ENCODE measurements at regions not wholly inside any gene's neighbourhood (a gene's known extent, or its start where the extent isn't known, plus 50 kb on each side); places are given as distances from the start of the nearest gene placed in this dataset.

DNA sequence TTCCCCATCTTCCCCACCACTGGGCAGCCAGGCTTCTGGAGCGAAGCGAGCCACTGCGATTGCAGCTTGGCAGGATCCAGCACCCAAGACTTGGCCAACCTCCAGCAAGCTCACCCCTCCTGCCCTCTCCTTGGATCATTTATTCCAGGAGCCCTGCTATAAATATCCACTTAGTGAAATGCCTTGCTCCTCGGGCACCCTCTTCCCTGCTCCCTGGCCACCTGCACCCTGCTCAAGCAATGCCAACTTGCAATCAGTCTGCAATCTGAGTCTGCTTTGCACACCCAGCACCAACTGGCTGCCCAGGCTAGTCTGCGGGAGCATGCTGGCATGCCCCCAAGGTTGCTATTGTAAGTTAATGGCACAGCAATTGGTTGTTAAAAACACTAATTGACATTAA is 666.0 kb downstream of the MED13L start:
- Histone ChIP-seq H3K36me3 (ENCODE audit: control insufficient read depth in 2 of 2, insufficient read depth in 2 of 2, low read length in 1 of 2) (no peaks in the 10 kb centered on the region), H3K27ac (ENCODE audit: low read depth in 2 of 2, low read length in 1 of 2) (no peak overlapping the region), H3K27me3 (ENCODE audit: control insufficient read depth in 1 of 2, insufficient read depth in 2 of 2, low read length in 2 of 2) (no peaks in the 10 kb centered on the region), H3K4me3 (ENCODE audit: low read depth in 1 of 2, low read length in 2 of 2) (no peak overlapping the region), H3K9me3 (ENCODE audit: control insufficient read depth in 2 of 2, insufficient read depth in 1 of 2, low read depth in 1 of 2, low read length in 1 of 2) (no peaks in the 10 kb centered on the region), H3K4me1 (ENCODE audit: control insufficient read depth in 2 of 2, insufficient read depth in 2 of 2, low read length in 1 of 2) (no peaks in the 10 kb centered on the region)
- WGBS, 2 donors, result 46 to 61% methylated on average over 5 of the region's 5 CpGs

DNA sequence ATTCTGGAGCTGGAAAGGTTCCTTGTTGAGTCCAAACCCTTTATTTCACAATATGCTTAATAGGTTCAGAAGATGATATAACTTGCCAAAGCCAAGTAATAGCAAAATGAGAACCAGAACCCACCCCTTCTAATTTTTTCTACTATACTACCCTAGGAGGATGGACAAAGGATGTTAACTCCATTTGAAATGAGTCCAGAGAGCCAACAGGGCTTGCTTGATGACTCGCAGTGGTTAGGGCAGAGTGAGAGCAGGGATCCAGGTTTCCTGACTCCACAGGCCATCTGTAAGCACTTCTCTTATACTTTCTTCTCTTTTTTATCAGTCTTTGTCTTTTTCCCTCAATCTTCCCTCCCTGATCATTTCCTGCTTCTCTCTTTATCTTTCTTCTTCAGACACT is 668.1 kb downstream of the MED13L start:
- no peaks in the 10 kb centered on the region for H3K27me3 ChIP-seq (ENCODE audit: control insufficient read depth in 1 of 2, insufficient read depth in 2 of 2, low read length in 2 of 2)
- H3K4me3 ChIP-seq (ENCODE audit: low read depth in 1 of 2, low read length in 2 of 2), result no peak overlapping the region
- H3K9me3 ChIP-seq (ENCODE audit: control insufficient read depth in 2 of 2, insufficient read depth in 1 of 2, low read depth in 1 of 2, low read length in 1 of 2), result no peaks in the 10 kb centered on the region
- H3K27ac ChIP-seq (ENCODE audit: low read depth in 2 of 2, low read length in 1 of 2), result no peak overlapping the region
- WGBS, 2 donors, result 76 to 88% methylated on average over 1 of the region's 1 CpG
- H3K36me3 ChIP-seq (ENCODE audit: control insufficient read depth in 2 of 2, insufficient read depth in 2 of 2, low read length in 1 of 2), result no peaks in the 10 kb centered on the region
- no peaks in the 10 kb centered on the region for H3K4me1 ChIP-seq (ENCODE audit: control insufficient read depth in 2 of 2, insufficient read depth in 2 of 2, low read length in 1 of 2)

DNA sequence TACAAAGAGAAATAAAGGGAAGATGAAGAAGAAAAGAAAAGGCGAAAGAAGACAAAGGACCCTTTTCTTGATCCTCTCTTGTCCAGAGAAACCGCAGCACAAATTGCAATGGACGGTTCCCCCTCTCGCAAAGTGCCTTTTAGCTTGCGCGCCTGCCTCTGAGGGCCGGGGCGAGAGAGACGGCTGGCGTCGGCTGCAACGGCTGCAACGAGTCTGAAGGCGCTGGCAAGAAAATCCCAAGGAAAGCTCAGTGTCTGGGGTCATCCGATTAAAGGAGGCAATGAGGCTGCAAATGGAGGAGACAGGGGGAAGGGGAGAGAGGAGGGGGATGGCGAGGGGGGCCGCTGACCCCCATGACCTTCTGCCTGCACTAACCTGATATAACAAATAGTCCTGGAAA is 671.5 kb downstream of the MED13L start:
- no peaks in the 10 kb centered on the region for H3K27me3 ChIP-seq (ENCODE audit: control insufficient read depth in 1 of 2, insufficient read depth in 2 of 2, low read length in 2 of 2)
- WGBS, 2 donors, result 38 to 51% methylated on average over 17 of the region's 17 CpGs
- H3K36me3 ChIP-seq (ENCODE audit: control insufficient read depth in 2 of 2, insufficient read depth in 2 of 2, low read length in 1 of 2), result no peaks in the 10 kb centered on the region
- H3K4me1 ChIP-seq (ENCODE audit: control insufficient read depth in 2 of 2, insufficient read depth in 2 of 2, low read length in 1 of 2), result no peaks in the 10 kb centered on the region
- no peaks in the 10 kb centered on the region for H3K9me3 ChIP-seq (ENCODE audit: control insufficient read depth in 2 of 2, insufficient read depth in 1 of 2, low read depth in 1 of 2, low read length in 1 of 2)
- no peak overlapping the region for H3K27ac ChIP-seq (ENCODE audit: low read depth in 2 of 2, low read length in 1 of 2)
- no peak overlapping the region for H3K4me3 ChIP-seq (ENCODE audit: low read depth in 1 of 2, low read length in 2 of 2)

DNA sequence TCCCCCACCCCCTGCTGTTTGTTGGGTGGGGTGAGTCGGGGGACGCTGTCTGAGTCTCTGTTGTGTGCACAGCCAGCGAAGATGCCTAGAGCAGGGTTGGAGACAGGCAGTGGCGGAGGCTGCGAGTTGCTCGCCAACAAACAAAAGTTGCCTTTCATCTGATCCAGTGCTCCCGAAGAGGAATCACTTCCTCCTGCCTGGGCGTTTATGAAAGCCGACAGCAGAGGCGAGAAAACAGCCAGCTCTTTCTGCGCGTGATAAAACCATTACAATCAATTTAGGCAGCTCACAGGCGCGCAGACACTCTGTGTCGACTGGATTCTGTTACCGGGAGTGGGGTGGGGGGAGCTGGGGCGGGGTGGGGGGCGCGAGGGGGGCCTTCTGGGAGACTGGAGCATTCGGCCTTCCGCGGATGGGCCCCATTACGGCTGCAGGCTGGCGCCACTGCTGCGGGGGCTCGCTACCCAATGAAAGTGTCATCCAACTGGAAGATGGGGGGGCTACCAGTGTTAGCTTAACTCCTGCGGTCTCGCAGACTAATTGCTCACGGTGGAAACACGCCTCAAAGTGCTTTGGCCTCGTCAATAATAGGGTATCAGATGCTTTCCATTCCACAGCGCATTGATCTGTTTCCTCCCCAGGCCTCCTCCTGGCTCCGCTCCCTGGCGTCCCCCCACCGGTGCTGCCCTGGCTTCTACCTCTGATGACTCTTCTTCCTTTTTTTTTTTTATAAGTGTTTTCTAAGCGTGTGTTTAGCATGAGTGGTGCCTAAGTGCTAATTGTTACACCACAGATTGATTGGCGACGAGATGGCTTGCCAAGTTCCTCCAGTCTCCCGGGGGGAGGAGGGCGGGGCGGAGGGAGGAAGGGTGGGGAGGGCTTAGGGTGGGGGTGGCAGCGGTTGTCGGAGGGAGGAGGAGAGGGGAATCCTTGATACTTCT is 678.4 kb downstream of the MED13L start:
- no peak overlapping the region for H3K27ac ChIP-seq (ENCODE audit: low read depth in 2 of 2, low read length in 1 of 2)
- H3K27me3 ChIP-seq (ENCODE audit: control insufficient read depth in 1 of 2, insufficient read depth in 2 of 2, low read length in 2 of 2), result no peaks in the 10 kb centered on the region
- H3K4me1 ChIP-seq (ENCODE audit: control insufficient read depth in 2 of 2, insufficient read depth in 2 of 2, low read length in 1 of 2), result peaks cover 0 to 6% of the 10 kb centered on the region in 2 donors
- no peaks in the 10 kb centered on the region for H3K9me3 ChIP-seq (ENCODE audit: control insufficient read depth in 2 of 2, insufficient read depth in 1 of 2, low read depth in 1 of 2, low read length in 1 of 2)
- H3K4me3 ChIP-seq (ENCODE audit: low read depth in 1 of 2, low read length in 2 of 2), result peak overlapping the region in 1 of 2 donors; percentile 18
- no peaks in the 10 kb centered on the region for H3K36me3 ChIP-seq (ENCODE audit: control insufficient read depth in 2 of 2, insufficient read depth in 2 of 2, low read length in 1 of 2)
- 3 to 8% methylated on average over 35 to 43 of the region's 43 CpGs for WGBS, 2 donors

DNA sequence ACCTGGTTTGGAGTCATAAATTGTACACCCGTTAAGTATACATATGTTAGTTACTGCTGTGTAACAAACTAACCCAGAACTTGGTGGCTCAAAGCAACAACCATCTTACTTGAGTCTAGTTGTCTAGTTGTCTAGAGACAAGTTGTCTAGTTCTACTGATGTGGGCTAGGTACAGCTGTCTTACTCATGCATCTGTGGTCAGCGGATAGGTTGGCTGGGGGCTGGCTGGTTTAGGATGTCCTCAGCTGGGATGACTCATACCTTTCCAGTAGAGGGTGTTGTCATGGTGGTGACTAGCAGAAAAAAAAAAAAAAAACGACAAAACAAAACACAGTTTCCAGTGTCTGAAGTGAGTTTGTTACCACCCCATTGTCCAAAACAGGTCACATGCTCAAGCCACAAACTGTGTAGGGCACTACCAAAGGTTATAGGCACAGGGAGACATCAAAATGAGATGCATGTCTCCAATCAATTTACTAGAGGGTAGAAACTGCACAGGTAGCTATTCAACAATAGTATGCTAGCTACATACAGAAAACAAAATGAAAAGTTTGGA is 680.3 kb downstream of the MED13L start:
- Histone ChIP-seq H3K9me3 (ENCODE audit: control insufficient read depth in 2 of 2, insufficient read depth in 1 of 2, low read depth in 1 of 2, low read length in 1 of 2) (no peaks in the 10 kb centered on the region), H3K27me3 (ENCODE audit: control insufficient read depth in 1 of 2, insufficient read depth in 2 of 2, low read length in 2 of 2) (no peaks in the 10 kb centered on the region), H3K4me3 (ENCODE audit: low read depth in 1 of 2, low read length in 2 of 2) (no peak overlapping the region), H3K36me3 (ENCODE audit: control insufficient read depth in 2 of 2, insufficient read depth in 2 of 2, low read length in 1 of 2) (no peaks in the 10 kb centered on the region), H3K27ac (ENCODE audit: low read depth in 2 of 2, low read length in 1 of 2) (no peak overlapping the region), H3K4me1 (ENCODE audit: control insufficient read depth in 2 of 2, insufficient read depth in 2 of 2, low read length in 1 of 2) (peaks cover 0 to 6% of the 10 kb centered on the region in 2 donors)
- WGBS, 2 donors, result 68 to 70% methylated on average over 3 of the region's 3 CpGs

DNA sequence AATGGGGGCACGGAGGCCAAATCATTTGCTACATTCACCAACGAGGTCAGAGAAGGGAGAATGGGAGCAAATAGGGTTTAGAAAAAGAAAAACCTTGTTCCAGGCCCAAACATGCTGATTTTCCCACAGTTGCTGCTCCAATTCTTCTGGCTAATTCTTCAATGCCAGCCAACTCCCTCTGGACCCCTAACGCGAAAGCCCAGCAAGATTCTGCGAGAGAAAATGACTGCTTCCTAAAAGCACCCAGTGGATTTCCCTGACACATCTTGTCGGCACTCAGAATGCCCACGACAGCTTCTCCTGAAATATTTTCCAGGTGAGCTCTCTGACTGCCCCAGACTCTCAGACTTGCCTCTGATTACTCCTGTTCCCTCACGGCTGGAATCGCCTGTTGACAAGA is 689.4 kb downstream of the MED13L start:
- 82 to 86% methylated on average over 9 of the region's 9 CpGs for WGBS, 2 donors
- H3K4me3 ChIP-seq (ENCODE audit: low read depth in 1 of 2, low read length in 2 of 2), result no peak overlapping the region

DNA sequence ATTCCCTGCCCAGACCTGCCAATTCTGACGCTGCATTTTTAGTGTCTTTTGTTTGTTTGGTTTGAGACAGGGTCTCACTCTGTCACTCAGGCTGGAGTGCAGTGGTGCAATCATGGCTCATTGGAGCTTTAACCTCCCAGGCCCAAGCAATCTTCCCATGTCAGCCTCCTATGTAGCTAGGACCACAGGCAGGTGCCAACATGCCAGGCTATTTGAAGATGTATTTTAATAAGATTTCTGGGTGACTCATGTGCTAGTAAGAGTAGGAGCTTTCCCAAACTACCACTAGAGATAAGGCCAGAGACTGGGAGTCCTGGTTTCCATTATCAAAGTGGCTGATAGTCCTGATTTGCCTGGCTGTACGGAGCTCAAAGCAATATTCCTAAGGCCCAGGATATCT is 693.3 kb downstream of the MED13L start:
- WGBS, 2 donors, result 52 to 61% methylated on average over 2 of the region's 2 CpGs
- Histone ChIP-seq H3K9me3 (ENCODE audit: control insufficient read depth in 2 of 2, insufficient read depth in 1 of 2, low read depth in 1 of 2, low read length in 1 of 2) (no peaks in the 10 kb centered on the region), H3K4me1 (ENCODE audit: control insufficient read depth in 2 of 2, insufficient read depth in 2 of 2, low read length in 1 of 2) (no peaks in the 10 kb centered on the region), H3K27me3 (ENCODE audit: control insufficient read depth in 1 of 2, insufficient read depth in 2 of 2, low read length in 2 of 2) (no peaks in the 10 kb centered on the region), H3K27ac (ENCODE audit: low read depth in 2 of 2, low read length in 1 of 2) (no peak overlapping the region), H3K4me3 (ENCODE audit: low read depth in 1 of 2, low read length in 2 of 2) (no peak overlapping the region), H3K36me3 (ENCODE audit: control insufficient read depth in 2 of 2, insufficient read depth in 2 of 2, low read length in 1 of 2) (no peaks in the 10 kb centered on the region)

More for the DNA sequence above, 689.4 kb downstream of the MED13L start:
- Histone ChIP-seq H3K27me3 (ENCODE audit: control insufficient read depth in 1 of 2, insufficient read depth in 2 of 2, low read length in 2 of 2) (no peaks in the 10 kb centered on the region), H3K9me3 (ENCODE audit: control insufficient read depth in 2 of 2, insufficient read depth in 1 of 2, low read depth in 1 of 2, low read length in 1 of 2) (no peaks in the 10 kb centered on the region), H3K27ac (ENCODE audit: low read depth in 2 of 2, low read length in 1 of 2) (no peak overlapping the region), H3K36me3 (ENCODE audit: control insufficient read depth in 2 of 2, insufficient read depth in 2 of 2, low read length in 1 of 2) (no peaks in the 10 kb centered on the region), H3K4me1 (ENCODE audit: control insufficient read depth in 2 of 2, insufficient read depth in 2 of 2, low read length in 1 of 2) (no peaks in the 10 kb centered on the region)

DNA sequence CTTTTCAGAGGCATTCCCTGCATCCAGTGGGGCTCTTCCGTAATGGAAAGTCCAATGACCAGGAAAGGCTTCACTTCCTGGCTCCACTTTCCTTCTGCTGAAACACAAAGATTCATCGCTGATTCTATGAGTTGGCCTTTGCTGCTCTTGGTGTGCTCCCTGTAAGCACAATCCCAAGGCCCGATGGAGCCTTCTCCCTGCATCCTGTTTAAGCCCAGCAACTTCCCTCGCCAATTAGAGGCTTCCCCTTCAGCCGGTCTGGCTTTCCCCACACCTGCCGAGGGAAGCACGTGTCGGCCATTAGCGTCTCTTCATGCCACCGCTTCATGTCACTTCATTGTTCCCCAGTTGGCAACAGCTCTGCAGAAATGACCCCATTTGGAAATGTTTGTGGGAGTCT is 693.9 kb downstream of the MED13L start:
- Histone ChIP-seq H3K4me1 (ENCODE audit: control insufficient read depth in 2 of 2, insufficient read depth in 2 of 2, low read length in 1 of 2) (no peaks in the 10 kb centered on the region), H3K27ac (ENCODE audit: low read depth in 2 of 2, low read length in 1 of 2) (no peak overlapping the region), H3K27me3 (ENCODE audit: control insufficient read depth in 1 of 2, insufficient read depth in 2 of 2, low read length in 2 of 2) (no peaks in the 10 kb centered on the region), H3K36me3 (ENCODE audit: control insufficient read depth in 2 of 2, insufficient read depth in 2 of 2, low read length in 1 of 2) (no peaks in the 10 kb centered on the region), H3K9me3 (ENCODE audit: control insufficient read depth in 2 of 2, insufficient read depth in 1 of 2, low read depth in 1 of 2, low read length in 1 of 2) (no peaks in the 10 kb centered on the region), H3K4me3 (ENCODE audit: low read depth in 1 of 2, low read length in 2 of 2) (no peak overlapping the region)
- WGBS, 2 donors, result 70 to 78% methylated on average over 10 of the region's 10 CpGs

DNA sequence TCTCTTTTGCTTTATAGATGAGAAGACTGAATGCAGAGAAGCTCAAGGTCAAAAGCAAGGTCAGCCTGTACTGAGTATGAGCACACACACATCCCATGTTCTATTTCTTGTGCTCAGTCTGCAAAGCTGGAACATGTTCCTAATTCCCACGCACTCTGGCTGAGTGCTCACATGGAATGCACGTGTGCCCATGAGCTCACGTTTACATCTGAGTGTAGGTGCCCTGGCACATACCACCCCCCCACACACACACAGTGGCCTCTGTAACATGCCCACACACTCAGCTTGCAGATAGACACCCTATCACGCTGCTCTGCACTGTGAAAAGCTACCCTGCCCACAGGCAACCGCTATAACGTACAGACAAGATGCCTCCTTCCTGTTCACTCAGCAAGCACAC is 700.1 kb downstream of the MED13L start:
- WGBS, 2 donors, result 67 to 78% methylated on average over 6 of the region's 6 CpGs
- H3K4me3 ChIP-seq (ENCODE audit: low read depth in 1 of 2, low read length in 2 of 2), result no peak overlapping the region
- H3K27ac ChIP-seq (ENCODE audit: low read depth in 2 of 2, low read length in 1 of 2), result no peak overlapping the region
- no peaks in the 10 kb centered on the region for H3K27me3 ChIP-seq (ENCODE audit: control insufficient read depth in 1 of 2, insufficient read depth in 2 of 2, low read length in 2 of 2)
- no peaks in the 10 kb centered on the region for H3K36me3 ChIP-seq (ENCODE audit: control insufficient read depth in 2 of 2, insufficient read depth in 2 of 2, low read length in 1 of 2)
- peaks cover 0 to 2% of the 10 kb centered on the region in 2 donors for H3K9me3 ChIP-seq (ENCODE audit: control insufficient read depth in 2 of 2, insufficient read depth in 1 of 2, low read depth in 1 of 2, low read length in 1 of 2)
- H3K4me1 ChIP-seq (ENCODE audit: control insufficient read depth in 2 of 2, insufficient read depth in 2 of 2, low read length in 1 of 2), result no peaks in the 10 kb centered on the region

DNA sequence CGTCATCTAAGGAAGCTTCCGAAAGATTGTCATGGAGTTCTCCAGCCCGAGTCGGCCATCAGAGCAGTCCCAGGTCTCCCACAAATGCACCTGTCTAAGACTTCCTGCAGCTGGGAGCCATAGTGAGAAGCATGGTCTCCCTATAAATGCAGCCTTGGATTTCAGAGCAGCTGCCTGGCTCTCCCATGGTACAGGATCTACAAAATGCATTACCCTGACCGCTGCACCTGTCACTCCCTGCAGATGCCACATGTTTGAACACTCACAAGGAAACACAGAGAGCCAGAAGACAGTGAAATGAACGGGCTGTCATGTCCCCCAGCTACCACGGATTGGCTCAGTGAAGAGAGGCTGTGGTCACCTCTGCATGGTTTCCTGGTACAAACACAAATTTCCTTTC is 702.7 kb downstream of the MED13L start:
- WGBS, 2 donors, result 66 to 76% methylated on average over 7 of the region's 7 CpGs
- no peaks in the 10 kb centered on the region for H3K36me3 ChIP-seq (ENCODE audit: control insufficient read depth in 2 of 2, insufficient read depth in 2 of 2, low read length in 1 of 2)
- no peaks in the 10 kb centered on the region for H3K4me1 ChIP-seq (ENCODE audit: control insufficient read depth in 2 of 2, insufficient read depth in 2 of 2, low read length in 1 of 2)

More for the DNA sequence above, 702.7 kb downstream of the MED13L start:
- no peaks in the 10 kb centered on the region for H3K27me3 ChIP-seq (ENCODE audit: control insufficient read depth in 1 of 2, insufficient read depth in 2 of 2, low read length in 2 of 2)
- no peak overlapping the region for H3K27ac ChIP-seq (ENCODE audit: low read depth in 2 of 2, low read length in 1 of 2)
- H3K9me3 ChIP-seq (ENCODE audit: control insufficient read depth in 2 of 2, insufficient read depth in 1 of 2, low read depth in 1 of 2, low read length in 1 of 2), result peaks cover 0 to 2% of the 10 kb centered on the region in 2 donors
- H3K4me3 ChIP-seq (ENCODE audit: low read depth in 1 of 2, low read length in 2 of 2), result no peak overlapping the region
